GM12874 (cell line): ENCODE measurements at regions not wholly inside any gene's neighbourhood (a gene's known extent, or its start where the extent isn't known, plus 50 kb on each side); places are given as distances from the start of the nearest gene placed in this dataset.

Source experiments
- CTCF ChIP-seq: IDR thresholded peaks from 2 replicates; pipeline ENCODE4 v1.5.1; 2011; ENCODE audit warnings: low read depth, mild to moderate bottlenecking, control low read depth, low read length, moderate library complexity; ENCODE audit not compliant: insufficient read depth

- no peak for TF ChIP-seq CTCF
These were observed 472.8 kb downstream of the ZIC1 start for GRCh38 chr3:147881933-147882332.

- no peak for TF ChIP-seq CTCF
These were observed 477.7 kb downstream of the ZIC1 start for GRCh38 chr3:147886879-147887278.

GRCh38 chr3:147887797-147888196 is 478.6 kb downstream of the ZIC1 start:
- no peak for TF ChIP-seq CTCF

GRCh38 chr3:147890114-147890513 is 480.9 kb downstream of the ZIC1 start:
- TF ChIP-seq CTCF, result no peak

GRCh38 chr3:147895509-147895908 is 486.3 kb downstream of the ZIC1 start:
- no peak for TF ChIP-seq CTCF

GRCh38 chr3:147900851-147901250 is 491.7 kb downstream of the ZIC1 start:
- no peak for TF ChIP-seq CTCF

- no peak for TF ChIP-seq CTCF
These were observed 493.9 kb downstream of the ZIC1 start for GRCh38 chr3:147903026-147903425.

- TF ChIP-seq CTCF, result no peak
These were observed 495.3 kb downstream of the ZIC1 start for GRCh38 chr3:147904421-147904820.
